ENCODE measurements at regions not wholly inside any gene's neighbourhood (a gene's known extent, or its start where the extent isn't known, plus 50 kb on each side); places are given as distances from the start of the nearest gene placed in this dataset.

GRCh38 chr4:14896656-14897175, 105.6 kb upstream of the CPEB2 start:
- Mint-ChIP-seq H3K9me3 (no peaks in the 10 kb centered on the region), H3K4me1 (no peaks in the 10 kb centered on the region), H3K4me3 (no peak overlapping the region), H3K36me3 (ENCODE audit: low read depth) (no peaks in the 10 kb centered on the region), H3K27me3 (peaks cover 6% of the 10 kb centered on the region), H3K27ac (no peak overlapping the region)
- DNase-seq = no peak
- ChIA-PET POLR2A (no interaction called here), CTCF (no interaction called here)
- no peak for ATAC-seq (ENCODE audit: low read depth)
- TF ChIP-seq, protein P1, sequence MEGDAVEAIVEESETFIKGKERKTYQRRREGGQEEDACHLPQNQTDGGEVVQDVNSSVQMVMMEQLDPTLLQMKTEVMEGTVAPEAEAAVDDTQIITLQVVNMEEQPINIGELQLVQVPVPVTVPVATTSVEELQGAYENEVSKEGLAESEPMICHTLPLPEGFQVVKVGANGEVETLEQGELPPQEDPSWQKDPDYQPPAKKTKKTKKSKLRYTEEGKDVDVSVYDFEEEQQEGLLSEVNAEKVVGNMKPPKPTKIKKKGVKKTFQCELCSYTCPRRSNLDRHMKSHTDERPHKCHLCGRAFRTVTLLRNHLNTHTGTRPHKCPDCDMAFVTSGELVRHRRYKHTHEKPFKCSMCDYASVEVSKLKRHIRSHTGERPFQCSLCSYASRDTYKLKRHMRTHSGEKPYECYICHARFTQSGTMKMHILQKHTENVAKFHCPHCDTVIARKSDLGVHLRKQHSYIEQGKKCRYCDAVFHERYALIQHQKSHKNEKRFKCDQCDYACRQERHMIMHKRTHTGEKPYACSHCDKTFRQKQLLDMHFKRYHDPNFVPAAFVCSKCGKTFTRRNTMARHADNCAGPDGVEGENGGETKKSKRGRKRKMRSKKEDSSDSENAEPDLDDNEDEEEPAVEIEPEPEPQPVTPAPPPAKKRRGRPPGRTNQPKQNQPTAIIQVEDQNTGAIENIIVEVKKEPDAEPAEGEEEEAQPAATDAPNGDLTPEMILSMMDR (IDR thresholded peaks at IDR 0.05) = no peak
- intact Hi-C loops (cut with micrococcal nuclease) = no loop called here

DNA sequence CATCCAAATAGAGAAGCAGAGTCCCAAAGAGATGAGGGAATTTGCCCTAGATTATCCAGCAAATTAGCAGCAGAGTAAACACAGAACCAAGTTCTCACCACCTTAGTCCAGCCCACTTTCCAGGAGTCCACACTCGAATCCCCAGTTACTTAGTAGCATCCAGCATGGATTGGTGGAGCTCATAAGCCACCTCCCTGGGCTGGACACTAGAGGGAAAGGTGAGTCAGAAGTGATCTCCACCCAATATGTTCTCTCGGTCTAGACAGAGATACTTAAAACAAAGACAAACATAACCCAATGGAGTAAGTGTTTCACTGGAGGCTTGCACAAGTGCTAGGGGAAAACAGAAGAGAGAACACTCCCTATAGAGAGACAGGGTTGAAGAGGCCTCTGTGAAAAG, 105.1 kb upstream of the CPEB2 start:
- intact Hi-C loops (cut with micrococcal nuclease) = no loop called here
- Mint-ChIP-seq H3K4me1 (no peaks in the 10 kb centered on the region), H3K36me3 (ENCODE audit: low read depth) (no peaks in the 10 kb centered on the region), H3K27me3 (peaks cover 6% of the 10 kb centered on the region), H3K4me3 (no peak overlapping the region), H3K27ac (no peak overlapping the region), H3K9me3 (no peaks in the 10 kb centered on the region)
- ATAC-seq (ENCODE audit: low read depth) (no peak), DNase-seq (no peak)
- POLR2A ChIA-PET = no interaction called here
- CTCF ChIA-PET = no interaction called here
- TF ChIP-seq, protein P1 (IDR thresholded peaks at IDR 0.05) = no peak

GRCh38 chr4:14898989-14899388, 103.3 kb upstream of the CPEB2 start:
- ATAC-seq (ENCODE audit: low read depth) (no peak), DNase-seq (no peak)
- TF ChIP-seq, protein P1 (IDR thresholded peaks at IDR 0.05) = no peak
- H3K36me3 Mint-ChIP-seq (ENCODE audit: low read depth) = no peaks in the 10 kb centered on the region
- H3K9me3 Mint-ChIP-seq = no peaks in the 10 kb centered on the region
- intact Hi-C loops (cut with micrococcal nuclease) = no loop called here
- ChIA-PET CTCF (no interaction called here), POLR2A (no interaction called here)
- H3K4me1 Mint-ChIP-seq = no peaks in the 10 kb centered on the region
- peaks cover 7% of the 10 kb centered on the region for H3K27me3 Mint-ChIP-seq
- H3K4me3 Mint-ChIP-seq = no peak overlapping the region
- H3K27ac Mint-ChIP-seq = no peak overlapping the region

- POLR2A ChIA-PET = no interaction called here
- H3K27ac Mint-ChIP-seq = no peak overlapping the region
- DNase-seq (no peak), ATAC-seq (ENCODE audit: low read depth) (no peak)
- H3K27me3 Mint-ChIP-seq = peaks cover 4% of the 10 kb centered on the region
- no peaks in the 10 kb centered on the region for H3K36me3 Mint-ChIP-seq (ENCODE audit: low read depth)
- no peaks in the 10 kb centered on the region for H3K9me3 Mint-ChIP-seq
- H3K4me3 Mint-ChIP-seq = no peak overlapping the region
- H3K4me1 Mint-ChIP-seq = no peaks in the 10 kb centered on the region
- intact Hi-C loops (cut with micrococcal nuclease) = no loop called here
- TF ChIP-seq, protein P1 (IDR thresholded peaks at IDR 0.05) = no peak
- CTCF ChIA-PET = no interaction called here
Observed at GRCh38 chr4:14902342-14902741, 99.9 kb upstream of the CPEB2 start.

DNA sequence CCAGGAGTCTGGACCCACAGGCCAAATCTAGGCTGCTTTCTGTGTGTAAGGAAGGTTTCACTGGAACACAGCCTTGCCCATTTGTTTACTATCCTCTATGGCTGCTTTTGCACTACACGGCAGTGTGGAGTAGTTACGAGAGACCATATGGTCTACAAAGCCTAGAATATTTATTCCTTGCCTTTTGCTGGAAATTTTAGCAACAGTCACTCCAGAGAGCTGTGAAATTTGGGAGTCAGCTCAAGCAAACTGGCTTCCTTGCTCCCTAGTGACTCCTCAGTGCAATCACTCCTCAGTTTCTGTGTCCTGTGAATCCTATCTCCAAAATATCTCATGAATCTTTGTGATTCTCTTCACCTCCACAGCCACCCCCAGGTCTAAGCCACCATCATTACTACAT, 99.0 kb upstream of the CPEB2 start:
- no peak for DNase-seq
- TF ChIP-seq, protein P1 (IDR thresholded peaks at IDR 0.05) = no peak
- no peak overlapping the region for H3K4me3 Mint-ChIP-seq
- H3K9me3 Mint-ChIP-seq = no peaks in the 10 kb centered on the region
- intact Hi-C loops (cut with micrococcal nuclease) = no loop called here
- ChIA-PET CTCF (no interaction called here), POLR2A (no interaction called here)
- no peaks in the 10 kb centered on the region for H3K36me3 Mint-ChIP-seq (ENCODE audit: low read depth)
- H3K4me1 Mint-ChIP-seq = no peaks in the 10 kb centered on the region
- peaks cover 4% of the 10 kb centered on the region for H3K27me3 Mint-ChIP-seq
- no peak overlapping the region for H3K27ac Mint-ChIP-seq
- no peak for ATAC-seq (ENCODE audit: low read depth)

Data from activated B cell treated with CpG ODN at 0.5 μM for 24 hours (primary cell).